ENCODE measurements at regions not wholly inside any gene's neighbourhood (a gene's known extent, or its start where the extent isn't known, plus 50 kb on each side); places are given as distances from the start of the nearest gene placed in this dataset.

DNA sequence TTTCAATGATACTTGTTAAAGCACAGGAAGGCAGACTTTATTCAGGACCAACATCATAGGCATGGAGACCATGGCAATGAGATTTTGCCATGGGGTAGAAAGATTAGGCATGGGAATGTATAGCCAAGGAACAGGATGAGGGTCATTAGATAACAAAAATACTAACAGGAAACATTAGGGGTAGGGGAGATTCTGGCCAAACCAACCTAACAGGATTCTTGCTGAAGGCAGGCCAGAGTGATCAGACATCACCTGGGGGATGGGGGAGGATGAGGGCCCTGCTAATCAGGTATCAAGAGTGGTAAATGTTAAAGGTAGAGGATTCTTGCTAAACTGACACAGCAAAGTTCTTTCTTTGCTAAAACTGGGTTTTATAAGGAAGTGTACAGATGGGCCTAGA is 481.8 kb downstream of the ETS1 start:
- no peak overlapping the region for H3K27ac ChIP-seq (replicated peaks)
- H3K9me3 ChIP-seq (replicated peaks) = peaks cover 5% of the 10 kb centered on the region
- H3K27me3 ChIP-seq (ENCODE audit: low read depth) = no peaks in the 10 kb centered on the region
- no peak for DNase-seq
- TF ChIP-seq, protein P1, sequence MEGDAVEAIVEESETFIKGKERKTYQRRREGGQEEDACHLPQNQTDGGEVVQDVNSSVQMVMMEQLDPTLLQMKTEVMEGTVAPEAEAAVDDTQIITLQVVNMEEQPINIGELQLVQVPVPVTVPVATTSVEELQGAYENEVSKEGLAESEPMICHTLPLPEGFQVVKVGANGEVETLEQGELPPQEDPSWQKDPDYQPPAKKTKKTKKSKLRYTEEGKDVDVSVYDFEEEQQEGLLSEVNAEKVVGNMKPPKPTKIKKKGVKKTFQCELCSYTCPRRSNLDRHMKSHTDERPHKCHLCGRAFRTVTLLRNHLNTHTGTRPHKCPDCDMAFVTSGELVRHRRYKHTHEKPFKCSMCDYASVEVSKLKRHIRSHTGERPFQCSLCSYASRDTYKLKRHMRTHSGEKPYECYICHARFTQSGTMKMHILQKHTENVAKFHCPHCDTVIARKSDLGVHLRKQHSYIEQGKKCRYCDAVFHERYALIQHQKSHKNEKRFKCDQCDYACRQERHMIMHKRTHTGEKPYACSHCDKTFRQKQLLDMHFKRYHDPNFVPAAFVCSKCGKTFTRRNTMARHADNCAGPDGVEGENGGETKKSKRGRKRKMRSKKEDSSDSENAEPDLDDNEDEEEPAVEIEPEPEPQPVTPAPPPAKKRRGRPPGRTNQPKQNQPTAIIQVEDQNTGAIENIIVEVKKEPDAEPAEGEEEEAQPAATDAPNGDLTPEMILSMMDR (IDR thresholded peaks at IDR 0.05; ENCODE audit: borderline replicate concordance) = no peak
- no peaks in the 10 kb centered on the region for H3K4me1 ChIP-seq
- intact Hi-C loops (cut with micrococcal nuclease) = no loop called here
- H3K36me3 ChIP-seq = no peaks in the 10 kb centered on the region
- H3K4me3 ChIP-seq = no peak overlapping the region

DNA sequence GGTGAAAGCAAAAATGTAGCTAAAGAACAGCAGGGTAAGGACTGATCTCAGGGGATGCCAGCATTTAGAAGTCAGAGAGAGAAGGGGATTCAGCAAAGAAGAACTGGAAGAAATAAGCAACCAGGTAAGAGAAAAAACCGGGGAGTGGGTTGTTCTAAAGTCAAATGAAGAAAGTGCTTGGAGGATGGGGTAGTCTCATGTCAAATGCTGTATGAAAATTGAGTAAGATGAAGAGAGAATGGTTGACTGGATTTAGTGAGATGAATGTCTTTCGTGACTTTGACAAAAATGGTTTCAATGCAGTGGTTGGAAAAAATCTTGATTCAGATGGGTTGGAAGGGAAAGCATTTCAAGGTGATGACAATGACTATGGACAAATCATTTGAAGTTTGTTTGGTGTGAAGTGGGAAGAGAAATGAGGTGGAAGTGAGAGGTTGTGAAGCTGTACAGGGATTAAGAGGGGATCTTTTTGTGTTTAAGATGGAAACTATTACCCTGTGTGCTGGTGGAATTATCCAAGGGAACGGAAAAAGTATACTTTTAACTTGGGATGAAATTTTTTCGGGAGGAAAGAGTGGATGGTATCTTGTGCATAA is 484.0 kb downstream of the ETS1 start:
- Histone ChIP-seq H3K36me3 (no peaks in the 10 kb centered on the region), H3K4me3 (no peak overlapping the region), H3K4me1 (no peaks in the 10 kb centered on the region), H3K27ac (replicated peaks) (no peak overlapping the region), H3K27me3 (ENCODE audit: low read depth) (no peaks in the 10 kb centered on the region), H3K9me3 (replicated peaks) (no peaks in the 10 kb centered on the region)
- no peak for DNase-seq
- TF ChIP-seq, protein P1 (IDR thresholded peaks at IDR 0.05; ENCODE audit: borderline replicate concordance) = no peak
- intact Hi-C loops (cut with micrococcal nuclease) = no loop called here

DNA sequence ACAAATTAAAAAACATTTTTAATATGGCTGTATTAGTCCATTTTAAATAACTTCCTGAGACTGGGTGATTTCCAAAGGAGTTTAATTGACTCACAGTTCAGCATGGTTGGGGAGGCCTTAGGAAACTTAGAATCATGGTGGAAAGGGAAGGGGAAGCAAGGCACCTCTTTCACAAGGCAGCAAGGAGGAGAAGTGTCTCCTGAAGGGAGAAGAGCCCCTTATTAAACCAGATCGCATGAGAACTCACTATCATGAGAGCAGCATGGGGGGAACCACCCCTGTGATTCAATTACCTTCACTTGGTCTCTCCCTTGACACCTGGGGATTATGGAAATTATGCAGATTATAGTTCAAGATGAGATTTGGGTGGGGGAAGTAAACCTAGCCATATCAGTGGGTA is 488.6 kb downstream of the ETS1 start:
- H3K36me3 ChIP-seq = no peaks in the 10 kb centered on the region
- H3K4me1 ChIP-seq = no peaks in the 10 kb centered on the region
- no peak overlapping the region for H3K4me3 ChIP-seq
- DNase-seq = no peak
- intact Hi-C loops (cut with micrococcal nuclease) = no loop called here
- H3K27ac ChIP-seq (replicated peaks) = no peak overlapping the region
- no peaks in the 10 kb centered on the region for H3K27me3 ChIP-seq (ENCODE audit: low read depth)
- no peaks in the 10 kb centered on the region for H3K9me3 ChIP-seq (replicated peaks)
- TF ChIP-seq, protein P1 (IDR thresholded peaks at IDR 0.05; ENCODE audit: borderline replicate concordance) = no peak

DNA sequence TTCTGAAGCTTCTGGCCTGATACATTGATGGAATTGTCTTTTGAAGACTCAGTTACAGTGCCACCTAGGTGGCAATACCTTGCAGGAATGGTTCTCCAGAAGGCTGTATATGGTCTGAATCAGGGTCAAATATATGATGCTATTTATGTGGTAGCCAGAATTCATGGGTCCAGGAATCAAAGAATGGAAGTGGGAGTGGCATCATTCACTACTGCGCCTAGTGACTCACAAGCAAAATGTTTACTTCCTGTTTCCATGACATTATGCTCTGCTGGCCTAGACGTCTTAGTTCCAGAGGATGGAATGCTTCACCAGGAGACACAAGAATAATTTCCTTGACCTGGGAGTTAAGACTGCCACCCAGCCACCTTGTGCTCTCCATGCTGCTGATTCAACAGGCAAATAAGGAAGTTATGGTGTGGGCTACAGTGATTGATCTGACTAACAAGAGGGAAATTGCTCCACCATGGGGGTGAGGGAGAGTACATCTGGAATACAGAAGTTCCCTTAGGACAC is 491.8 kb downstream of the ETS1 start:
- H3K36me3 ChIP-seq = no peaks in the 10 kb centered on the region
- no peaks in the 10 kb centered on the region for H3K4me1 ChIP-seq
- TF ChIP-seq, protein P1 (IDR thresholded peaks at IDR 0.05; ENCODE audit: borderline replicate concordance) = no peak
- no peak for DNase-seq
- H3K4me3 ChIP-seq = no peak overlapping the region
- intact Hi-C loops (cut with micrococcal nuclease) = no loop called here
- H3K27ac ChIP-seq (replicated peaks) = no peak overlapping the region
- H3K27me3 ChIP-seq (ENCODE audit: low read depth) = no peaks in the 10 kb centered on the region
- H3K9me3 ChIP-seq (replicated peaks) = no peaks in the 10 kb centered on the region

DNA sequence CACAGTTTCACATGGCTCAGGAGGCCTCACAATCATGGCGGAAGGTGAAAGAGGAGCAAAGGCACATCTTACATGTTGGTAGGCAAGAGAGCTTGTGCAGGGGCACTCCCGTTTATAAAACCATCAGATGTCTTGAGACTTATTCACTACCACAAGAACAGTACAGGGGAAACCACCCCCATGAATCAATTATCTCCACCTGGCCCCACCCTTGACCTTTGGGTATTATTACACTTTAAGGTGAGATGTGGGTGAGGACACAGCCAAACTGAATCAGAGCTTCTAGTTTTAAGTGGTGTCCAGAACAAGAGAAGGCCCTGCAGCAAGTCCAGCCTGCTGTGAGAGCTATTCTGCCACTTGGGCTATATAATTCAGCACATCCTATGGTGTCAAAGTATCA is 493.7 kb downstream of the ETS1 start:
- TF ChIP-seq, protein P1 (IDR thresholded peaks at IDR 0.05; ENCODE audit: borderline replicate concordance) = no peak
- Histone ChIP-seq H3K9me3 (replicated peaks) (peaks cover 15% of the 10 kb centered on the region), H3K27ac (replicated peaks) (no peak overlapping the region), H3K27me3 (ENCODE audit: low read depth) (no peaks in the 10 kb centered on the region), H3K4me3 (no peak overlapping the region), H3K4me1 (no peaks in the 10 kb centered on the region), H3K36me3 (no peaks in the 10 kb centered on the region)
- intact Hi-C loops (cut with micrococcal nuclease) = no loop called here
- no peak for DNase-seq

All from left ventricle myocardium inferior (tissue), 1 donor.